ENCODE measurements at regions not wholly inside any gene's neighbourhood (a gene's known extent, or its start where the extent isn't known, plus 50 kb on each side); places are given as distances from the start of the nearest gene placed in this dataset.
A peak's percentile ranks its signal among the peaks of the same experiment; 100 is the strongest.

GRCh38 chr17:77465358-77466041 lies 324.7 kb downstream of the SEC14L1 start:
- DNase-seq (ENCODE audit: extremely low read depth, low read depth): peak; percentile 22

GRCh38 chr17:77466140-77466539 lies 325.4 kb downstream of the SEC14L1 start:
- DNase-seq (ENCODE audit: extremely low read depth, low read depth): no peak

GRCh38 chr17:77466596-77467223 lies 325.9 kb downstream of the SEC14L1 start:
- DNase-seq (ENCODE audit: extremely low read depth, low read depth): no peak

GRCh38 chr17:77467521-77467920 lies 326.8 kb downstream of the SEC14L1 start:
- DNase-seq (ENCODE audit: extremely low read depth, low read depth): no peak

GRCh38 chr17:77468897-77469296 lies 328.1 kb downstream of the SEC14L1 start:
- no peak for DNase-seq (ENCODE audit: extremely low read depth, low read depth)

- DNase-seq (ENCODE audit: extremely low read depth, low read depth): no peak
Measured at GRCh38 chr17:77470330-77470786, 329.6 kb downstream of the SEC14L1 start.

GRCh38 chr17:77470800-77471733 lies 330.3 kb downstream of the SEC14L1 start:
- no peak for DNase-seq (ENCODE audit: extremely low read depth, low read depth)

- DNase-seq (ENCODE audit: extremely low read depth, low read depth): no peak
Measured at GRCh38 chr17:77471984-77472461, 331.3 kb downstream of the SEC14L1 start.

- no peak for DNase-seq (ENCODE audit: extremely low read depth, low read depth)
Measured at GRCh38 chr17:77472468-77473310, 331.9 kb downstream of the SEC14L1 start.

- no peak for DNase-seq (ENCODE audit: extremely low read depth, low read depth)
Measured at GRCh38 chr17:77473615-77474226, 333.0 kb downstream of the SEC14L1 start.

- no peak for DNase-seq (ENCODE audit: extremely low read depth, low read depth)
Measured at GRCh38 chr17:77474292-77474988, 333.7 kb downstream of the SEC14L1 start.

- DNase-seq (ENCODE audit: extremely low read depth, low read depth): no peak
Measured at GRCh38 chr17:77475016-77475976, 334.5 kb downstream of the SEC14L1 start.

GRCh38 chr17:77476006-77476405 lies 335.2 kb downstream of the SEC14L1 start:
- DNase-seq (ENCODE audit: extremely low read depth, low read depth): no peak

GRCh38 chr17:77476498-77476897 lies 335.7 kb downstream of the SEC14L1 start:
- no peak for DNase-seq (ENCODE audit: extremely low read depth, low read depth)

GRCh38 chr17:77476931-77477805 lies 336.4 kb downstream of the SEC14L1 start:
- peak; percentile 35 for DNase-seq (ENCODE audit: extremely low read depth, low read depth)

GRCh38 chr17:77478281-77478680 lies 337.5 kb downstream of the SEC14L1 start:
- DNase-seq (ENCODE audit: extremely low read depth, low read depth): no peak

GRCh38 chr17:77478899-77479298 lies 338.1 kb downstream of the SEC14L1 start:
- no peak for DNase-seq (ENCODE audit: extremely low read depth, low read depth)

Measured in NCI-H460 (cell line).